PC-3 (cell line): ENCODE measurements at regions not wholly inside any gene's neighbourhood (a gene's known extent, or its start where the extent isn't known, plus 50 kb on each side); places are given as distances from the start of the nearest gene placed in this dataset.
"Not testable (repeated sequence)": the region's sequence is repeated elsewhere in the genome, so short reads cannot be mapped to it uniquely, and the experiment has no call there.

Experiments
- ATAC-seq: fragments of 200-7000 bp; cut with Tn5 transposase; 2 replicates; pipeline ENCODE4 v1.9.1; 2020; ENCODE audit warnings: mild to moderate bottlenecking, moderate library complexity
- BruUV-seq: library from RNA; stranded (reverse); fragments of 400-500 nt; replicated peaks from 2 replicates; lab custom pipeline; 2021; lab: Mats Ljungman, UMichigan
- CTCF ChIA-PET: fragments of 300-600 bp; sonication (Branson Sonifier 250); formaldehyde crosslinking; loops from one replicate; lab custom pipeline; 2022; ENCODE audit warnings: antibody characterized with exemption; lab: Charles Lee
- POLR2A ChIA-PET: fragments of 300-600 bp; sonication (Branson Sonifier 250); formaldehyde crosslinking; loops from one replicate; lab custom pipeline; 2022; ENCODE audit warnings: antibody characterized with exemption; ENCODE audit not compliant: unreplicated experiment; lab: Charles Lee
- DNase-seq: peaks from one replicate; pipeline ENCODE4 v3.0.0-alpha.2; 2015
- H2AFZ ChIP-seq: fragments of 300-600 bp; sonication (generic); 2 replicates; pipeline ENCODE4 v1.6.0; 2016; ENCODE audit warnings: antibody characterized with exemption, low read length
- H3F3A ChIP-seq: fragments of 300-600 bp; sonication (generic); one replicate; pipeline ENCODE4 v1.6.0; 2017; ENCODE audit warnings: antibody characterized with exemption, low read length, control low read depth, mild to moderate bottlenecking; ENCODE audit not compliant: unreplicated experiment
- H3K27ac ChIP-seq: fragments of 300-600 bp; sonication (generic); 2 replicates; pipeline ENCODE4 v1.5.1; 2016; ENCODE audit warnings: mild to moderate bottlenecking, low read length
- H3K27me3 ChIP-seq: fragments of 300-600 bp; sonication (generic); 2 replicates; pipeline ENCODE4 v1.6.1; 2016; ENCODE audit warnings: low read length, mixed read lengths
- H3K36me3 ChIP-seq: fragments of 300-600 bp; sonication (generic); 2 replicates; pipeline ENCODE4 v1.6.1; 2016; ENCODE audit warnings: low read depth, mixed run types, low read length, mixed read lengths
- H3K4me1 ChIP-seq: fragments of 300-600 bp; sonication (generic); 2 replicates; pipeline ENCODE4 v1.5.1; 2016; ENCODE audit warnings: low read length; ENCODE audit not compliant: insufficient read depth
- H3K4me2 ChIP-seq: fragments of 300-600 bp; sonication (generic); 2 replicates; pipeline ENCODE4 v1.6.0; 2016; ENCODE audit warnings: low read length
- H3K4me3 ChIP-seq: fragments of 300-600 bp; sonication (generic); 2 replicates; pipeline ENCODE4 v1.5.1; 2016; ENCODE audit warnings: mild to moderate bottlenecking, low read length, mixed read lengths
- H3K79me2 ChIP-seq: fragments of 300-600 bp; sonication (generic); 2 replicates; pipeline ENCODE4 v1.6.1; 2017; ENCODE audit warnings: low read length, mixed read lengths
- H3K9ac ChIP-seq: fragments of 300-600 bp; sonication (generic); 2 replicates; pipeline ENCODE4 v1.6.0; 2016; ENCODE audit warnings: mild to moderate bottlenecking, low read length
- H3K9me2 ChIP-seq: fragments of 300-600 bp; sonication (generic); replicated peaks from 2 replicates; pipeline ENCODE4 v1.6.1; 2016; ENCODE audit warnings: mixed run types, low read length, mixed read lengths
- H3K9me3 ChIP-seq: fragments of 300-600 bp; sonication (generic); 2 replicates; pipeline ENCODE4 v1.6.1; 2016; ENCODE audit warnings: low read length, mixed read lengths
- H4K20me1 ChIP-seq: fragments of 300-600 bp; sonication (generic); 2 replicates; pipeline ENCODE4 v1.6.1; 2016; ENCODE audit warnings: low read length, mixed read lengths
- intact Hi-C: fragments of 100-400 bp; cut with micrococcal nuclease; formaldehyde crosslinking; loops from 2 replicates; pipeline ENCODE4 v1.9.0; 2023

GRCh38 chr21:10021462-10021861 lies 499.9 kb upstream of the TPTE start:
- H3K27me3 ChIP-seq, H3K4me1 ChIP-seq, intact Hi-C loops, H3F3A ChIP-seq, H3K27ac ChIP-seq, H3K9ac ChIP-seq, H3K9me2 ChIP-seq, H3K79me2 ChIP-seq, POLR2A ChIA-PET, H3K4me3 ChIP-seq, H4K20me1 ChIP-seq, ATAC-seq, CTCF ChIA-PET, H3K4me2 ChIP-seq, DNase-seq, BruUV-seq, H3K36me3 ChIP-seq, H2AFZ ChIP-seq: not testable (repeated sequence)
- peaks cover 25% of the 10 kb centered on the region; the same call in 1 of the 2 replicates for H3K9me3 ChIP-seq

- H3K36me3 ChIP-seq, H3K9ac ChIP-seq, intact Hi-C loops, POLR2A ChIA-PET, H3K4me1 ChIP-seq, H3F3A ChIP-seq, H3K4me2 ChIP-seq, H3K27me3 ChIP-seq, ATAC-seq, DNase-seq, BruUV-seq, H4K20me1 ChIP-seq, H3K79me2 ChIP-seq, H2AFZ ChIP-seq, H3K9me2 ChIP-seq, H3K4me3 ChIP-seq, CTCF ChIA-PET, H3K27ac ChIP-seq: not testable (repeated sequence)
- peaks cover 21% of the 10 kb centered on the region; the same call in 1 of the 2 replicates for H3K9me3 ChIP-seq
These were observed 498.6 kb upstream of the TPTE start for GRCh38 chr21:10022745-10023144.
